ENCODE measurements at regions not wholly inside any gene's neighbourhood (a gene's known extent, or its start where the extent isn't known, plus 50 kb on each side); places are given as distances from the start of the nearest gene placed in this dataset.

DNA sequence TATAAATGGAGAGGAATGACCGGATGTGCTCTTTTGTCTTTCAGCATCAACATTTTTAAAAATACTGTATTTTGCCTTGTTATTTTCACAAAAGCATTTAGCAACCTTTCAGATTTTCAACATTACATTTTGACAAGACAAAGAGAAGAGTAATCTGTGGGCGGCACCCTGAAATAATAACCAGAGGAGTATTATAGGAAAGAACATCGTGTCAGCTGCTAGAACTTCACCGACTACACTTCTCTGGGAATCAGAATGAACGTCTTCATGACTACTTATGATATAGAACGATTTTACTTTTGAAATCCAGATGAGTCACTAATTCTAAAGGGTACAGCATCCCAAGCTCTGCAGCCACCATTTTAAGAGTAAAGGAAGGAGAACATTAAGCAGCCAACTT lies 531.5 kb upstream of the FRG1 start:
- H3K9me3 ChIP-seq (replicated peaks; ENCODE audit: insufficient read depth, low read length) = no peaks in the 10 kb centered on the region
- H3K79me2 ChIP-seq (ENCODE audit: low read length) = no peaks in the 10 kb centered on the region
- H3K36me3 ChIP-seq (replicated peaks; ENCODE audit: insufficient read depth, low read length) = no peaks in the 10 kb centered on the region
- H4K20me1 ChIP-seq (ENCODE audit: insufficient read depth, low read length) = no peaks in the 10 kb centered on the region
- TF ChIP-seq EZH2 (optimal IDR thresholded peaks at IDR 0.05; ENCODE audit: low read depth, low read length) (no peak), EZH2phosphoT487 (IDR thresholded peaks at IDR 0.05; ENCODE audit: low read length) (no peak)
- TF ChIP-seq, protein P1, sequence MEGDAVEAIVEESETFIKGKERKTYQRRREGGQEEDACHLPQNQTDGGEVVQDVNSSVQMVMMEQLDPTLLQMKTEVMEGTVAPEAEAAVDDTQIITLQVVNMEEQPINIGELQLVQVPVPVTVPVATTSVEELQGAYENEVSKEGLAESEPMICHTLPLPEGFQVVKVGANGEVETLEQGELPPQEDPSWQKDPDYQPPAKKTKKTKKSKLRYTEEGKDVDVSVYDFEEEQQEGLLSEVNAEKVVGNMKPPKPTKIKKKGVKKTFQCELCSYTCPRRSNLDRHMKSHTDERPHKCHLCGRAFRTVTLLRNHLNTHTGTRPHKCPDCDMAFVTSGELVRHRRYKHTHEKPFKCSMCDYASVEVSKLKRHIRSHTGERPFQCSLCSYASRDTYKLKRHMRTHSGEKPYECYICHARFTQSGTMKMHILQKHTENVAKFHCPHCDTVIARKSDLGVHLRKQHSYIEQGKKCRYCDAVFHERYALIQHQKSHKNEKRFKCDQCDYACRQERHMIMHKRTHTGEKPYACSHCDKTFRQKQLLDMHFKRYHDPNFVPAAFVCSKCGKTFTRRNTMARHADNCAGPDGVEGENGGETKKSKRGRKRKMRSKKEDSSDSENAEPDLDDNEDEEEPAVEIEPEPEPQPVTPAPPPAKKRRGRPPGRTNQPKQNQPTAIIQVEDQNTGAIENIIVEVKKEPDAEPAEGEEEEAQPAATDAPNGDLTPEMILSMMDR (IDR thresholded peaks at IDR 0.05; ENCODE audit: low read length) = no peak
- H3K9me2 ChIP-seq (replicated peaks; ENCODE audit: insufficient read depth, low read length) = no peaks in the 10 kb centered on the region
- no peak overlapping the region for H3K27ac ChIP-seq (ENCODE audit: low read length)
- no peak overlapping the region for H3K4me3 ChIP-seq (ENCODE audit: low read length)
- DNase-seq = no peak
- H2AFZ ChIP-seq (ENCODE audit: low read length) = no peak overlapping the region
- H3F3A ChIP-seq (ENCODE audit: insufficient read depth, low read length) = no peaks in the 10 kb centered on the region
- no peak overlapping the region for H3K9ac ChIP-seq (ENCODE audit: low read length)
- H3K4me2 ChIP-seq (ENCODE audit: low read depth, low read length) = no peak overlapping the region
- H3K4me1 ChIP-seq (ENCODE audit: low read length) = no peaks in the 10 kb centered on the region
- no peaks in the 10 kb centered on the region for H3K27me3 ChIP-seq (replicated peaks; ENCODE audit: insufficient read depth, low read length)

DNA sequence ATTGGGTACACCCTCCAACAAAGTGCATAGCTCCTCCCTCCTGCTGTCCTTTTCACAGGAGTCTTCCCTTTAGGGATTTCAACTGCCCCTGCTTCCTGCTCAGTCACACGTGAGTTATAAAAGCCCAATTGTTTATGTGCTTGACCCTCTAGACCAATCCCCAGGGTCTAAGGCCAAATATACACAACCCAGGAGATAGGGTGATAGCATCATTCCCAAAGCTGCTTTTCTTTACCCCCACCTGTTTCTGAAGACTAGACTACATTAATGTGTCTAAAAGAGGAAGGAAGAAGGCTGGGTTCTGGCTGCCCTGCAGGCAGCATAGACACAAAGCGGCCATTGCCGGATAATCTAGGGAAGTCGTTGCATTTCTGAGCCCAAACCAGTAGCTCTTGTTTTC lies 526.7 kb upstream of the FRG1 start:
- H3K4me1 ChIP-seq (ENCODE audit: low read length) = no peaks in the 10 kb centered on the region
- H3K27ac ChIP-seq (ENCODE audit: low read length) = no peak overlapping the region
- H3K9me2 ChIP-seq (replicated peaks; ENCODE audit: insufficient read depth, low read length) = no peaks in the 10 kb centered on the region
- H3K79me2 ChIP-seq (ENCODE audit: low read length) = no peaks in the 10 kb centered on the region
- no peak for DNase-seq
- no peak overlapping the region for H2AFZ ChIP-seq (ENCODE audit: low read length)
- H3K4me2 ChIP-seq (ENCODE audit: low read depth, low read length) = no peak overlapping the region
- H3F3A ChIP-seq (ENCODE audit: insufficient read depth, low read length) = no peaks in the 10 kb centered on the region
- no peaks in the 10 kb centered on the region for H4K20me1 ChIP-seq (ENCODE audit: insufficient read depth, low read length)
- TF ChIP-seq EZH2phosphoT487 (IDR thresholded peaks at IDR 0.05; ENCODE audit: low read length) (no peak), EZH2 (optimal IDR thresholded peaks at IDR 0.05; ENCODE audit: low read depth, low read length) (no peak)
- TF ChIP-seq, protein P1 (IDR thresholded peaks at IDR 0.05; ENCODE audit: low read length) = no peak
- H3K9ac ChIP-seq (ENCODE audit: low read length) = no peak overlapping the region
- H3K4me3 ChIP-seq (ENCODE audit: low read length) = no peak overlapping the region
- H3K36me3 ChIP-seq (replicated peaks; ENCODE audit: insufficient read depth, low read length) = no peaks in the 10 kb centered on the region
- H3K27me3 ChIP-seq (replicated peaks; ENCODE audit: insufficient read depth, low read length) = no peaks in the 10 kb centered on the region
- no peaks in the 10 kb centered on the region for H3K9me3 ChIP-seq (replicated peaks; ENCODE audit: insufficient read depth, low read length)

DNA sequence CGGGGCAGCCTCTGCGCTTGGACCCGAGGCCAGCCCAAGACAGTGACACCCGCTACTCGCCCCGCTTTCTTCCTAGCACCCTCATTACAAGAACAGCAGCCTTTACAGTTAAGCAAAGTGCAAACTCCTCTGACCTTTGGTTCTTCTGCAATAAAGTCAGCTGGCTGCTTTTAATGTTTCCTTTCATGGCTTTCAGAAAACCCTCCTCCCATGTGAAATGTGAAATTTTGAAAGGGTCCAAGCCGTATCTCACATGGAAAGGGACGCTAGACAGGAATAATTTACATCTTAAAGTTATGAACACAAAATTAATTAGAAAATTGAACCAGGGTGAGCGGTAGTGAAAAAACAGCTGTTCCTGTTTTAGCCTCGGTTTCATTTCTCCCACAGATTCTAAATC lies 520.1 kb upstream of the FRG1 start:
- no peaks in the 10 kb centered on the region for H3K9me2 ChIP-seq (replicated peaks; ENCODE audit: insufficient read depth, low read length)
- H3K9me3 ChIP-seq (replicated peaks; ENCODE audit: insufficient read depth, low read length) = no peaks in the 10 kb centered on the region
- H3K4me2 ChIP-seq (ENCODE audit: low read depth, low read length) = no peak overlapping the region
- H3K9ac ChIP-seq (ENCODE audit: low read length) = no peak overlapping the region
- no peak overlapping the region for H2AFZ ChIP-seq (ENCODE audit: low read length)
- H3K27me3 ChIP-seq (replicated peaks; ENCODE audit: insufficient read depth, low read length) = no peaks in the 10 kb centered on the region
- no peaks in the 10 kb centered on the region for H3K79me2 ChIP-seq (ENCODE audit: low read length)
- H4K20me1 ChIP-seq (ENCODE audit: insufficient read depth, low read length) = no peaks in the 10 kb centered on the region
- no peaks in the 10 kb centered on the region for H3F3A ChIP-seq (ENCODE audit: insufficient read depth, low read length)
- TF ChIP-seq, protein P1 (IDR thresholded peaks at IDR 0.05; ENCODE audit: low read length) = no peak
- TF ChIP-seq EZH2 (optimal IDR thresholded peaks at IDR 0.05; ENCODE audit: low read depth, low read length) (no peak), EZH2phosphoT487 (IDR thresholded peaks at IDR 0.05; ENCODE audit: low read length) (no peak)
- no peaks in the 10 kb centered on the region for H3K36me3 ChIP-seq (replicated peaks; ENCODE audit: insufficient read depth, low read length)
- H3K4me3 ChIP-seq (ENCODE audit: low read length) = no peak overlapping the region
- DNase-seq = no peak
- no peaks in the 10 kb centered on the region for H3K4me1 ChIP-seq (ENCODE audit: low read length)
- no peak overlapping the region for H3K27ac ChIP-seq (ENCODE audit: low read length)
